GM23338 (cell line): ENCODE measurements at regions not wholly inside any gene's neighbourhood (a gene's known extent, or its start where the extent isn't known, plus 50 kb on each side); places are given as distances from the start of the nearest gene placed in this dataset.

Source experiments
- EZH2 ChIP-seq: fragments of 200-600 bp; sonication (generic); IDR thresholded peaks from one replicate; pipeline ENCODE4 v1.8.0; 2017; ENCODE audit warnings: antibody characterized with exemption, mild to moderate bottlenecking, low read depth; ENCODE audit not compliant: unreplicated experiment
- EZH2phosphoT487 ChIP-seq: fragments of 200-600 bp; sonication (generic); IDR thresholded peaks from one replicate; pipeline ENCODE4 v1.8.1; 2018; ENCODE audit warnings: antibody characterized with exemption; ENCODE audit not compliant: unreplicated experiment
- JUNB ChIP-seq: IDR thresholded peaks from one replicate; pipeline ENCODE4 v1.6.1; 2016; ENCODE audit warnings: antibody characterized with exemption; ENCODE audit not compliant: unreplicated experiment
- POLR2AphosphoS5 ChIP-seq: IDR thresholded peaks from 2 replicates; pipeline ENCODE4 v1.6.1; 2016; ENCODE audit warnings: antibody characterized with exemption, low read depth
- TF ChIP-seq, protein P1 (sequence below), 2 experiments: fragments of 200-600 bp in 1 of 2; sonication (generic) in 1 of 2; conservative IDR thresholded peaks; 2 replicates each; pipeline versions ENCODE4 v1.5.1 to v1.6.1; 2016 to 2017; ENCODE audit warnings: antibody characterized with exemption in 2 of 2, low read depth in 2 of 2, mild to moderate bottlenecking in 2 of 2, moderate library complexity in 1 of 2
- TF ChIP-seq, protein P2 (sequence below): fragments of 250-450 bp; sonication (Bioruptor Pico); IDR thresholded peaks from 2 replicates; pipeline ENCODE4 v1.5.0; 2020; ENCODE audit warnings: mild to moderate bottlenecking, moderate library complexity
- TF ChIP-seq, protein P3 (sequence below): IDR thresholded peaks from one replicate; pipeline ENCODE4 v1.6.1; 2018; ENCODE audit warnings: antibody characterized with exemption; ENCODE audit not compliant: unreplicated experiment

DNA sequence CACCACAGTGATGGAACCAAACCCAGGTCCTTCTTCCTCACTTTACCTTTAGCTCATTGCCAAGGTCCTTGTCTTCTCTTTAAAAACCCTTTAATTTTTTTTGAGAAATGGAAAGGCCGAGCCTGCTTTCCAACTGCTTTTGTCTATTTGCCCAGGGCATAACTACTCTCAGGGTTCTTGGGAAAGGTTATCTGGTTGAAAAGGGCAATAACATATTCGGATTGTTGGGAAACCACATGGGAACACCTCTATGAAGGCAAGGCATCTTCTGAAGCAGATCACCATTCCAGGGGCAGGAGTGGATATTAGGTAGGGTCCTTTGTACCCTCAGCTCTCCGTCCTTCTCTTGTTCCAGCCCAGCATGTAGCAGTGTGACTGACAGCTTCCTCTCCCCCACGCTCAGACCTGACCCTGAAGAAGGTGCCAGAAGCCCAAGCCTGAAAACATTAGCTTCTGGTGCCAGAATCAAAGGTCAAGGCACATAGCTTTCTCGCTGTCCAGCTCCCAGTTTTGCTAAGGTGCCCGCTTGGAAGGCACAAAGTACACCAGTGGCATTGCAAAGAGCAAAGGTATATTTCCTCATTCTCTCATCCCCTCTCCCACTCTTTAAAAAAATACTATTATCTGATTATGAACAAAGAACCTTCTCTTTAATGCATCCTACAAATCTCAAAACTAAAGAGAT lies 123.2 kb upstream of the LINC00305 start:
- TF ChIP-seq, protein P1, sequence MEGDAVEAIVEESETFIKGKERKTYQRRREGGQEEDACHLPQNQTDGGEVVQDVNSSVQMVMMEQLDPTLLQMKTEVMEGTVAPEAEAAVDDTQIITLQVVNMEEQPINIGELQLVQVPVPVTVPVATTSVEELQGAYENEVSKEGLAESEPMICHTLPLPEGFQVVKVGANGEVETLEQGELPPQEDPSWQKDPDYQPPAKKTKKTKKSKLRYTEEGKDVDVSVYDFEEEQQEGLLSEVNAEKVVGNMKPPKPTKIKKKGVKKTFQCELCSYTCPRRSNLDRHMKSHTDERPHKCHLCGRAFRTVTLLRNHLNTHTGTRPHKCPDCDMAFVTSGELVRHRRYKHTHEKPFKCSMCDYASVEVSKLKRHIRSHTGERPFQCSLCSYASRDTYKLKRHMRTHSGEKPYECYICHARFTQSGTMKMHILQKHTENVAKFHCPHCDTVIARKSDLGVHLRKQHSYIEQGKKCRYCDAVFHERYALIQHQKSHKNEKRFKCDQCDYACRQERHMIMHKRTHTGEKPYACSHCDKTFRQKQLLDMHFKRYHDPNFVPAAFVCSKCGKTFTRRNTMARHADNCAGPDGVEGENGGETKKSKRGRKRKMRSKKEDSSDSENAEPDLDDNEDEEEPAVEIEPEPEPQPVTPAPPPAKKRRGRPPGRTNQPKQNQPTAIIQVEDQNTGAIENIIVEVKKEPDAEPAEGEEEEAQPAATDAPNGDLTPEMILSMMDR (conservative IDR thresholded peaks at IDR 0.05; ENCODE audit: low read depth in 2 of 2), result no peak
- TF ChIP-seq JUNB (no peak), EZH2 (no peak), POLR2AphosphoS5 (no peak), EZH2phosphoT487 (no peak)
- TF ChIP-seq, protein P2, sequence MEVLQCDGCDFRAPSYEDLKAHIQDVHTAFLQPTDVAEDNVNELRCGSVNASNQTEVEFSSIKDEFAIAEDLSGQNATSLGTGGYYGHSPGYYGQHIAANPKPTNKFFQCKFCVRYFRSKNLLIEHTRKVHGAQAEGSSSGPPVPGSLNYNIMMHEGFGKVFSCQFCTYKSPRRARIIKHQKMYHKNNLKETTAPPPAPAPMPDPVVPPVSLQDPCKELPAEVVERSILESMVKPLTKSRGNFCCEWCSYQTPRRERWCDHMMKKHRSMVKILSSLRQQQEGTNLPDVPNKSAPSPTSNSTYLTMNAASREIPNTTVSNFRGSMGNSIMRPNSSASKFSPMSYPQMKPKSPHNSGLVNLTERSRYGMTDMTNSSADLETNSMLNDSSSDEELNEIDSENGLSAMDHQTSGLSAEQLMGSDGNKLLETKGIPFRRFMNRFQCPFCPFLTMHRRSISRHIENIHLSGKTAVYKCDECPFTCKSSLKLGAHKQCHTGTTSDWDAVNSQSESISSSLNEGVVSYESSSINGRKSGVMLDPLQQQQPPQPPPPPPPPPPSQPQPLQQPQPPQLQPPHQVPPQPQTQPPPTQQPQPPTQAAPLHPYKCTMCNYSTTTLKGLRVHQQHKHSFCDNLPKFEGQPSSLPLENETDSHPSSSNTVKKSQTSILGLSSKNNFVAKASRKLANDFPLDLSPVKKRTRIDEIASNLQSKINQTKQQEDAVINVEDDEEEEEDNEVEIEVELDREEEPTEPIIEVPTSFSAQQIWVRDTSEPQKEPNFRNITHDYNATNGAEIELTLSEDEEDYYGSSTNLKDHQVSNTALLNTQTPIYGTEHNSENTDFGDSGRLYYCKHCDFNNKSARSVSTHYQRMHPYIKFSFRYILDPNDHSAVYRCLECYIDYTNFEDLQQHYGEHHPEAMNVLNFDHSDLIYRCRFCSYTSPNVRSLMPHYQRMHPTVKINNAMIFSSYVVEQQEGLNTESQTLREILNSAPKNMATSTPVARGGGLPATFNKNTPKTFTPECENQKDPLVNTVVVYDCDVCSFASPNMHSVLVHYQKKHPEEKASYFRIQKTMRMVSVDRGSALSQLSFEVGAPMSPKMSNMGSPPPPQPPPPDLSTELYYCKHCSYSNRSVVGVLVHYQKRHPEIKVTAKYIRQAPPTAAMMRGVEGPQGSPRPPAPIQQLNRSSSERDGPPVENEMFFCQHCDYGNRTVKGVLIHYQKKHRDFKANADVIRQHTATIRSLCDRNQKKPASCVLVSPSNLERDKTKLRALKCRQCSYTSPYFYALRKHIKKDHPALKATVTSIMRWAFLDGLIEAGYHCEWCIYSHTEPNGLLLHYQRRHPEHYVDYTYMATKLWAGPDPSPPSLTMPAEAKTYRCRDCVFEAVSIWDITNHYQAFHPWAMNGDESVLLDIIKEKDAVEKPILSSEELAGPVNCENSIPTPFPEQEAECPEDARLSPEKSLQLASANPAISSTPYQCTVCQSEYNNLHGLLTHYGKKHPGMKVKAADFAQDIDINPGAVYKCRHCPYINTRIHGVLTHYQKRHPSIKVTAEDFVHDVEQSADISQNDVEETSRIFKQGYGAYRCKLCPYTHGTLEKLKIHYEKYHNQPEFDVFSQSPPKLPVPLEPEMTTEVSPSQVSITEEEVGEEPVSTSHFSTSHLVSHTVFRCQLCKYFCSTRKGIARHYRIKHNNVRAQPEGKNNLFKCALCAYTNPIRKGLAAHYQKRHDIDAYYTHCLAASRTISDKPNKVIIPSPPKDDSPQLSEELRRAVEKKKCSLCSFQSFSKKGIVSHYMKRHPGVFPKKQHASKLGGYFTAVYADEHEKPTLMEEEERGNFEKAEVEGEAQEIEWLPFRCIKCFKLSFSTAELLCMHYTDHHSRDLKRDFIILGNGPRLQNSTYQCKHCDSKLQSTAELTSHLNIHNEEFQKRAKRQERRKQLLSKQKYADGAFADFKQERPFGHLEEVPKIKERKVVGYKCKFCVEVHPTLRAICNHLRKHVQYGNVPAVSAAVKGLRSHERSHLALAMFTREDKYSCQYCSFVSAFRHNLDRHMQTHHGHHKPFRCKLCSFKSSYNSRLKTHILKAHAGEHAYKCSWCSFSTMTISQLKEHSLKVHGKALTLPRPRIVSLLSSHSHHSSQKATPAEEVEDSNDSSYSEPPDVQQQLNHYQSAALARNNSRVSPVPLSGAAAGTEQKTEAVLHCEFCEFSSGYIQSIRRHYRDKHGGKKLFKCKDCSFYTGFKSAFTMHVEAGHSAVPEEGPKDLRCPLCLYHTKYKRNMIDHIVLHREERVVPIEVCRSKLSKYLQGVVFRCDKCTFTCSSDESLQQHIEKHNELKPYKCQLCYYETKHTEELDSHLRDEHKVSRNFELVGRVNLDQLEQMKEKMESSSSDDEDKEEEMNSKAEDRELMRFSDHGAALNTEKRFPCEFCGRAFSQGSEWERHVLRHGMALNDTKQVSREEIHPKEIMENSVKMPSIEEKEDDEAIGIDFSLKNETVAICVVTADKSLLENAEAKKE (CRISPR knock-in tag), result no peak
- TF ChIP-seq, protein P3, sequence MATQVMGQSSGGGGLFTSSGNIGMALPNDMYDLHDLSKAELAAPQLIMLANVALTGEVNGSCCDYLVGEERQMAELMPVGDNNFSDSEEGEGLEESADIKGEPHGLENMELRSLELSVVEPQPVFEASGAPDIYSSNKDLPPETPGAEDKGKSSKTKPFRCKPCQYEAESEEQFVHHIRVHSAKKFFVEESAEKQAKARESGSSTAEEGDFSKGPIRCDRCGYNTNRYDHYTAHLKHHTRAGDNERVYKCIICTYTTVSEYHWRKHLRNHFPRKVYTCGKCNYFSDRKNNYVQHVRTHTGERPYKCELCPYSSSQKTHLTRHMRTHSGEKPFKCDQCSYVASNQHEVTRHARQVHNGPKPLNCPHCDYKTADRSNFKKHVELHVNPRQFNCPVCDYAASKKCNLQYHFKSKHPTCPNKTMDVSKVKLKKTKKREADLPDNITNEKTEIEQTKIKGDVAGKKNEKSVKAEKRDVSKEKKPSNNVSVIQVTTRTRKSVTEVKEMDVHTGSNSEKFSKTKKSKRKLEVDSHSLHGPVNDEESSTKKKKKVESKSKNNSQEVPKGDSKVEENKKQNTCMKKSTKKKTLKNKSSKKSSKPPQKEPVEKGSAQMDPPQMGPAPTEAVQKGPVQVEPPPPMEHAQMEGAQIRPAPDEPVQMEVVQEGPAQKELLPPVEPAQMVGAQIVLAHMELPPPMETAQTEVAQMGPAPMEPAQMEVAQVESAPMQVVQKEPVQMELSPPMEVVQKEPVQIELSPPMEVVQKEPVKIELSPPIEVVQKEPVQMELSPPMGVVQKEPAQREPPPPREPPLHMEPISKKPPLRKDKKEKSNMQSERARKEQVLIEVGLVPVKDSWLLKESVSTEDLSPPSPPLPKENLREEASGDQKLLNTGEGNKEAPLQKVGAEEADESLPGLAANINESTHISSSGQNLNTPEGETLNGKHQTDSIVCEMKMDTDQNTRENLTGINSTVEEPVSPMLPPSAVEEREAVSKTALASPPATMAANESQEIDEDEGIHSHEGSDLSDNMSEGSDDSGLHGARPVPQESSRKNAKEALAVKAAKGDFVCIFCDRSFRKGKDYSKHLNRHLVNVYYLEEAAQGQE, result no peak
